ENCODE measurements at regions not wholly inside any gene's neighbourhood (a gene's known extent, or its start where the extent isn't known, plus 50 kb on each side); places are given as distances from the start of the nearest gene placed in this dataset.

DNA sequence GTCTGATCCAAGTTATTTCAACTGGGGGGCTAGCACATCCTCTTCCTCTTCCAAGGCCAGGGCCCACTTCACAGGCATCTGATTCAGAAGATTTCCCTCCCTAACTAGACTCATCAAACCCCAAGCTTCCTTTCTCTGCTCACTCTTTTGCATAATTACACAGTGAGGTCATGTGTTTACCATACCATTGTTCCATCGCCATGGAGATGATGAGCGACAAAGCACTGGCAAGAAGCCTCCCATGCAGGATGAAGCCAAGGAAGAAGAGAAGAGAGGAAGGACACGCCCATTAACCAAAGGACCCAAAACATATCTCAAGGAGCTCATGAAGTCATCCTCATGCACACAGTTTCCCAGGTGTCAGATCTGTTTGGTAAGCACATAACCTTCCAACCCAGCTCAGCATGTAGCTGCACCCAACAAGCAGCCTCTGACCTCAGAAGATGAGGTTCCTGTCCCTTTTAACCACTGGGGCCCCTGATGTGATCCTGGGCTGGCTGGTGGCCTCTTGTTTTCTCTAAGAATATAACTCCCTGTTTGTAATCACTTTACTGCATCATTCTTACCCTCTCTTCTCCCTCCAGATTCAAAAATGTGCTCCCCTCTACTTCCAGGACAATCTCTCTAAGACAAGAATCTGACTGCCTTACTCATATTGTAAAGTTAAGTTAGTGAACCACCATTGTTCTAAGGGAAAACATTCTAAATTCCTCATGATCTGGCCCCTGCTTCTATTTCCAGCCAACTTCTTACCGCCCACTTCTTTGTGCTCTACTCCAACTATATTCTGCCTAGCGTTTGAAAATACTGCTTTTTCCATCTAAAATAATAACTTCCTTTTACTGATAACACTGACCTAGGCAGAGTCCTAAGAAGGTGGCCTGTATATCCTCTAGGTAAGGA is 190.1 kb downstream of the TTC32 start:
- DNase-seq = no peak

DNA sequence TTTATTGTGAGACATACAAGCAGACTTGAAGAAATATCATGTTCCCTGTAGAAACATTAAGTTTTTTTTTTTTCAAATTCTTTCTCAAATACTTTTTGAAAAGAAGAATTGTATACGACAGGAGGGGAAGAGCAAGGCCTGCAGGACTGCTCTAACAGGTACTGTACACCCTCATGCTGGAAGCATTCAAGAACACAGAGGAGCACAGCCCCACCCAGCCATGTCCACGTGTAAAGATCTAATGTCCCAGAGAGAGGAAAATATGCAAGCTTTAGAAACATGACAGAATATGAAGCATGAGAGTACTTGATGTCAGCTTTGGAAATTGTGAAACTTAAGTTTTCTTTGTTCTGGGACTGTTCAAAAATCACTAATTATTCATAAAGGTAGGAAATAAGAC is 191.6 kb downstream of the TTC32 start:
- DNase-seq = no peak

DNA sequence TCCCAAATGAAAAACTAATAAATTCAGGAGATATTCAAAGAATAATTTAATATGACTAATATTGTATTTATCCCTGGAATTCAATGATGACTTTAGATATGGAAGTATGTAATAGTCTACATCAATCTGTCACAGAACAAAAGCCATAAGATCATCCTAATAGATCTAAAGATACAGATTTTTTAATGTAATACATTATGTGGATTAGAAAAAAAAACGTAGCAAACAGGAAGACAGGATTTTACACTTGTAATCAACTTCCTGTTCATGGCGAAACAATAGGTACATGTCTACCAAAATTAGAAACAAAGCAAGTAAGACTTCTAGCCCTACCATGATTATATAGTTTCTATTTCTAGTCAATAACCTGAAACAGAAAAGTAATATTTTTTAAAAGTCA is 192.2 kb downstream of the TTC32 start:
- no peak for DNase-seq

DNA sequence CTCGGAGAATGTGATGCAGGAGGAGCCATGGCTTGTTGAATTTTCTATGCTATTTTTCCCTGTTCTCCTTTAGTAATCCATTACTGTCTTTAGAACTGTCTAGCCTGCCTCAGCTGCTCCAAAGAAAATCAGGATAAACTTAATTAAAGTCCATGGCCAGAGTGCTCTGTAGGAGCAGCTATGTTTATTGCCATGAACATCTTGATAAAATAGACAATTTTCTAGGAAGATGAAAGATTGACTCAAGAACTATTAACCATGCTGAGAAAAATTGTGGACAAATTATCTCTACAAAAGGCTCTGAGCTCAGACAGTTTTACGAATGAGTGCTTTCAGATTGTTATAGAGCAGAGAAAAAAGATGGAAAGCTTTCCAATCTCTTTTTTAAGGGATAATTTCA is 193.0 kb downstream of the TTC32 start:
- DNase-seq = no peak

DNA sequence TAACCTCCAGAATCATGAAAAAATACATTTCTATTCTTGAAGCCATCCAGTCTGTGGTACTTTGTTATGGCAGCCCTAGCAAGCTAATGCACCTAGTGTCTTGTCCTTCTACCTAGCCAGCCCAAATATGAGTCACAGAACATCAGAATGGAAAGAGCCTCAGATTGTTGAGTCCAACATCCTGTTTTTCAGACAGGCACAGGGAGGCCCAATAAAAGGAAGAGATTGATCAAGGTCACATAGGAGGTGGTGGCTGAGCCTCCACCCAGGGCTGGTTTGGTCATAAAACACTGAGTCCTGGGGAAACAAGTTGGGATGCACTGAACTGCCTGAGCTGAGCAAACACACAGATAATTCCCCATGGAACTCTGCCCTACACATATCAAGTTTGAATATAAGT is 195.5 kb downstream of the TTC32 start:
- no peak for DNase-seq

DNA sequence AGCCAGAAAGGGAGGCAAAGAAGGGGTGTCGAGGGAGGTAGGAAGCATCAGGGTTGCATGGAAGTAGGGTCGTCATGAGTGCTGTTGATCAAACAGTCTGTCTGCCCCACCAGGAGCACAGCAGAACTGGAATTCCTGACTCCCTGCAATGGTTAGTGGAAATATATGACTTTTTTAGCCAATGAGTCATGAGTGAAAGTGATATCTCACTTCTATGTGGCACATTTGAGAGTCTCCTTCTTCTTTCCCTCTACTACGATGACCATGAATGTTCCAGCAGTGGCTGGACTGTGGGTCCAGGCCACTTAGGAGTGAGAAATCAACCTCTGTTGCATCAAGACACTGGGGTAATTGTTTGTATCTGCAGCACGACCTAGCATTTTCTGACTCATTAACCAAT is 199.5 kb downstream of the TTC32 start:
- DNase-seq = no peak

DNA sequence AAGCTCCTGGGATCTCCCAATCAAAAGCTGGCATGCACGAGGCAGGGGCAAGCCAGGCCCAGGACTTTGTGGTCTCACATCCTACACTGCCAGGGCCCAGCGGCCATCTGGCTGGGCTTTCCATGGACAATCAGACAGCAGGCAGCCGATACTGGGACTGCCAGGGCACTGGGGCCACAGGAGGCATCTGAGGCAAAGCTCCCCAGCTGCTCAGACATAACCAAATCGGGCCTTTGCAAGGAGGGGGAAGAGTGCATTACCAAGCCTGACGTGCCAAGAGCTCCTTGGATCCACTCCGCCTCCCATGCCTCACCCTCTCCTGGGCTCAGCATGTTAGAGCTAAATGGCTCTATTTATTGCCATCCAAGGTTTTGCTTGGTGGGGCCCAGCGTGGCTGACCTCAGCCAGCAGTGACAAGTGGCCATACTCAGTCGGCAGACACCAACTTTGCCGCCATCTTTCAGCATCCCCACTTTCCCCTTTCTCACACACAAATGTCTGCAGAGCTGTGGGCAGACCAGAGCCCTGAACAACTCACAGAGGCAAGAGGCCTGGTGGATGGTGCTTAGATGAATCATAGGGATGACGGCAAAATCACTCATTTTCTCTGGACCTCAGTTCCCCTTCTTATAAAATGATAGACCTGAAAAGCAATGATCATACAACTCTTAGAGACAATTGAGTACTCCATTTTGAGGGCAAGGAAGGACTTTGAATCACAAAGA is 200.8 kb downstream of the TTC32 start:
- no peak for DNase-seq

DNA sequence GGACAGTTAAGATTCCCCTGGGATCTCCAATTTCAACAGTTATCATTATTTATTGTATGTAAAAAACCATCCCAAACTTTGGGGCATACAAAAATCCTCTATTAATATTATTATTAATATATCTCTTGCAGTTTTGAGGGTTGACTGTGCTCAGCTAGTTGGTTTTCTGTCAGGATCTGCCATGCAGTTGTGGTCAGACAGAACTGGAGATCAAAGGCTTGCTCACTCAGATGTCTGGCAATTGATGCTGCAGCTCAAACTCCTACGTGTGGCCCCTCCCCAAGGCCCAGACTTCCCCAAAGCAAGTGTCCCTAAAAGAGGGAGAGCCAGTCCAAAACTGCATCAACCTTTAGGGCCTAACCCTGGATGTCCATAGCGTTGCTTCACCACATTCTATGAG is 204.7 kb downstream of the TTC32 start:
- no peak for DNase-seq

DNA sequence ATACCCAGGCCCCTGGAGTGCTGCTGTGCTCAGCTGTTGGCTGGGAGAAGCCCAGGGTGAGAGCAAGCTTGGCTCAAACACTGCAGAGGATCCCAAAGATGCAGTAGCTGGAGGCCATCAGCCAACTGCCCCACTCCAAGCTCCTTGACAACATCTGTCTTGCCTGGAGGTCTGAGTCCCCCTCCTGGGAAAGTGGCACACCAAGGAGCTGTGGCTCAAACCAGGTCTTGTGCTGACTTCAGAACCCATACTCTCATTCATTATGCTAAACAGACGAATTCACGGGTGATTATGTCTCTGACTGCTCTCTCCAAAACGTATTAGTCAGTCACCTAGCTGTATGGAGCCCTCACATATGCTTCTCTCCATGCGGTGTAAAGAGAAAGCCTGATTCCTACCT is 206.1 kb downstream of the TTC32 start:
- DNase-seq = no peak

DNA sequence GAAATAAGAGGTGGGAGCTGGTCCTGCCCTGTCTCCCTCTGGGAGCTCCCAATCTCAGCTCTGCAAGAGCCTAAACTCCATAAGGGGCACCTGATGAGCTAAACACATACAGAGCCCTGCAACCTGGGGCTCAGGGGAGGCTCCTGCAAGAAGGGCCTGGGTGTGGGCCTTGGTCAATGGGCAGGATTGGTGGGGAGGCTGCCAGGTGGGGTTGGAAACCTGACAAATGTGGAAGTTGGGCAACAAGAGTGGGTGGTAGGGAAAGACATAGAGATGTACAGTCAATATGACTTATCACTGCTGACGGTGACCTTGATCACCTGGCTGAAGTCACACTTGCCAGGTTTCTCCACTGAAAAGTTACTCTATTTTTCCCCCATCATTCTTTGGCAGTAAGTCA is 209.9 kb downstream of the TTC32 start:
- DNase-seq = no peak

DNA sequence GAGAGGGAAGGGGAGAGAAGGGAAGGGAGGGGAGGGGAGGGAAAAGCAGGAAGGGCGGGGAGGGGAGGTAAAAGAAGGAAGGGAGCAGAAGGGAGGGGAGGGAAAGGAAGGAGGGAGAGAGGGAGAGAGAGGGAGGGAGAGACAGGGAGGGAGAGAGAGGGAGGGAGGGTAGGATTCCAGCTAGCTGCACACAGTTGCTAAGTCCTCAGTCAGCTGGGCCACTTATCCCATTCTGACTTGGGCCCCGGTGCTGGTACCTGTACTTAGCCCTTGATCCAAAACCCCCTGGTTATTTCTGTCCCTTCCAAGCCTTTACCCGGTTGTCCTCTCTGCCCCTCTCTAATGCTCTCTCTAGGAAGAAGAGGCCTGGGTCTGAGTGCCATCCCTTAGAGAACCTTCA is 211.4 kb downstream of the TTC32 start:
- DNase-seq = no peak

DNA sequence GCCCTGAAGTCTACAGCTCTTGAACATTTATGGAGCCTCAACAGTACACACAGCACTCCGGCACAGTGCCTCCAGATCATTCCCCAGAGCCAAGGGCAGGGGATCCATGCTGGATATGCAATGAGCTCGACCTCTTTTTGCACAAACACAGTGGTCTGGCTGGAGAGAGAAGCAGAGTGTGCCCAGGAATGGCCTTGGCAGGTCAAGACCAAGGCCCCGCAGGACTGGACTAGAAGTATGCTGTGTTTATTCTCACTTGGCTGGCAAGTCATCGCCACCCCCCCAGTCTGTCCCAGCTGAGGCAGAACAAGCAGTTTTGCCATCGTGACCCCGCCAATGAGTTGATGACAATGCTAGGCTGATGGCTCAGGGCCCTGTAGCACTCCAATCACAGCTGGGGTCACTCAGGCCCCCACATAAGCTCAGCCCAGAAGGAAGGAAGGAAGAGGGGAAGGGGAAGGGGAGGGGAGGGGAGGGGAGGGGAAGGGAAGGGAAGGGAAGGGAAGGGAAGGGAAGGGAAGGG is 212.1 kb downstream of the TTC32 start:
- DNase-seq = no peak

DNA sequence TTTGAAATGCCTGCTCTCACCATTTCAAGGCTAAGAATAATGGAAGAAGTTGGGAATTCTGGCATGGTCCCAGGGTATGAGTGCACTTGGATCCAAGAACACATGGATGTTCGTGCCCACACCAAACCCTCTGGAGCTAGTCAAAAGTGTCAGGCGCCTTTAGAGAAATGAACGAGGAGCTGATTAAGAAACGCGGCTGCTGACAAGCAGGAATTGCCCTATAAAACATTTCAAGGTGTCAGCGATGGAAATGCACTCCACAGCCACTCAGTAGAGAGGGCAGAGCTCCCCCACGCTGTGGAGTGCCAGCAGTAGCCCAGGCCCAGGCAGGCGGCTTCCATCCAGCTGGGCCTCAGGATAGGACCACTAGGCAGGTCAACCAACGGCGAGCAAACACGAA is 213.7 kb downstream of the TTC32 start:
- no peak for DNase-seq

DNA sequence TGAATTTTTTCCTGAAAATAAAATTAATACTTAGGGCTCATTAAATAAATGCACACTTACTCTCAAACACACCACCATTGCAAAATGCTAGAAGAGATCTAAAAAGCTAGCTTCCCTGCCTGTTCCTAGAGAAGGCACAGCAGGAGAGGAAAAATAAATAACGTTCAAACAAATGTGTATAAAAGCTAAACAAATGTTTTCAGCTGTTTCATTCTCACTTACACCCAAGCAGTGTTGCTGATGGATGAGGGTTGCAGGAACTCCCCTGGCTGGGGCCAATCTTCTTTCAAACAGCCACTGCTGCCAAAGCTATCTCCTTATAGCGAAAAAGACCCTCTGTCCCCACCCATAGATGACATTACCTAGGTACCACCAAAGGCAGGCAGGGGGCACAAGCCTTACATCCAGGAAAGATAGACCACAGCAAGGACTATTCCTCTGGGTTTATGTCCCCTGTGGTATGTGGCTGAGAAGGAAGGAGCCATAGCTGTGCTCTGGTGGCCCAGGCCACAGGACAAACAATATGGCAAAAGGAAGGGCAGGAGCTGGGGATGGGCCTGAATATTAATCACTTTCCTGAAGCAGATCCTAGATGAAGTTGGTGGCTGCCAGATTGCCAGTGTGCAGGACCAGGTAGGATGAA is 214.6 kb downstream of the TTC32 start:
- no peak for DNase-seq

DNA sequence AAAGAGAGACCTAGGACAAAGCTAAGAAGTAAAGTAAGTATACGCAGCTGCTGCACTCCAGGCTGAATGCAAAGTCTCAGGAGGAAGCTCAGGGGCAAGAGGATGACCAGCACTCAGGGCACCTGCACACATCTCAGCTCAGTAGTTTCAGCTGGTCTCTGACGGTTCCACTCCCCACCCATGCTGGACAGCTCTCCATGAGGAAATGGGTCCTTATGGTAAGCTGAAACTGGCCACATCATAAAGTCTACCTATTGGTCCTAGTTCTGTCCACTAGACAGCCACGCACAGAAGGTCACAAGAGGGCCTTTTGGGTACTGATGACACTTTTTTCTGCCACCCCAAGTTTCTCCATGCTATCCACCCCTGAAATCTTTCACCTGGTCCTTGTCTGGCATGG is 215.3 kb downstream of the TTC32 start:
- no peak for DNase-seq

DNA sequence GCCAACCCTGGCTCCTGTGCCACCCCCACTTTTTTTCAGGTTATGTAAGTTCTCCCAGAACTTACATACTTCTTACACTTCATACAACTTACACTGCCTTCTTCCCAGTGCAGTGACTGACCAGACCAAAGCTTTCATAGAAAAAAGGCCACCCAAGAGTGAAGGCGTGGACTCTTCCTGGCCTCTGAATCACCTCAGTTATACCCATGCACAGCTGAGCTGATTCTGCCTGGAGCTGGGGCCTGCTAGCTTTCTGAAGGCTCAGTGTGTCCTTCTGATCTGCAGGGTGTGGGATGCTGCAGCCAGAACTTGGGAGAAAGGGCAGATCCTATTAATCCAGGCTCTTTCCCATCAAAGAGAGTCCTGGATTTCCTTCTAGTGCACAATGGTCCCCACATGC is 216.1 kb downstream of the TTC32 start:
- no peak for DNase-seq

DNA sequence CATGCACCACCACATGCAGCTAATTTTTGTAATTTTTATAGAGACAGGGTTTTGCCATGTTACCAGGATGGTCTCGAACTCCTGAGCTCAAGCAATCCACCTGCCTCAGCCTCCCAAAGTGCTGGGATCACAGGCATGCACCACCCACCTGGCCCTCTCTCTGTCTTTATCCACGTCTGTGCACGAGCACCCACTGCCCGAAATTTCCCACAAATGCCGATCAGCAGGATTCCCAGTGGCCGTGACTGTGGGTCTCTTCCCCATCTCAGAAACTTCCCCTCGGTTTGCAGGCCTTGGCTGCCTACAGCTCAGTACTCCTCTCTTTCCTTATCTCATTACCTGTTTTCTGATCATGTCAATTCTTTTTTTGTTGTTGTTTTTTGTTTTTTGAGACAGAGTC is 217.3 kb downstream of the TTC32 start:
- no peak for DNase-seq

DNA sequence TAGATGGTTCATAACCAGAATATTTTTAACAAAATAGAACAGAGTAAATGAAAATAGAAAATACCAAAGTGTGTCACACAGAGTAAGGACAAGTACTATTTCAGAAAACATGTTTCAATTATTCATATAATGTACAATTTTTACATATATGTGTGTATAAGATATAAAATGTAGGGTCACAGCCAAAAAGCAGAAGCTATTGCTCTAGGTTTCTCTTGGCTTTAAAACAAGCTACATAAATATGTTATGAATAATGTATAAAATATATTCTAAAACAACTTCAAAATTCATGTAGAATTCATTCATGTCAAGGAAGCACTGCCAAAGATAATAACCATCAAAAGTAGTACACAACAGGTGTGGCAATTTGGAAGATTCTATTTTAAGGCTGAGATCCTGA is 218.2 kb downstream of the TTC32 start:
- no peak for DNase-seq

DNA sequence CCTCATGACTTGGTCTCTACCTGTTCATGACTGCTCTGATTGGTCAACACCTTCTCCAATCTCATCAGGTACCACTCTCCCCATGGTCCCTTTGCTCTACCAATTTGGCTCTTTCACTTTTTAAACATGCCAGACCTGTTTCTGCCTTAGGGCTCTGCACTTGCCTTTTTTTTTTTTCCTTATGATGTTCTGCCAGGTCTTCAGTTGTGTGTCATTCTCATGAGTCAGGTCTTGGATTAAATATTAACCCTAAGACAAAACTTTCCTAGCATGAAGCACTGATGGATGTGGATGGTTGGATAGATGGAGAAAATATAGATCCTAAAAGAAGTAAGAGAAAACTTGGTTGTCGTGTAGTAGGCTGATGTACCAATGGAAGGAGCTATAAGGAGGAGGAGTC is 219.3 kb downstream of the TTC32 start:
- no peak for DNase-seq

DNA sequence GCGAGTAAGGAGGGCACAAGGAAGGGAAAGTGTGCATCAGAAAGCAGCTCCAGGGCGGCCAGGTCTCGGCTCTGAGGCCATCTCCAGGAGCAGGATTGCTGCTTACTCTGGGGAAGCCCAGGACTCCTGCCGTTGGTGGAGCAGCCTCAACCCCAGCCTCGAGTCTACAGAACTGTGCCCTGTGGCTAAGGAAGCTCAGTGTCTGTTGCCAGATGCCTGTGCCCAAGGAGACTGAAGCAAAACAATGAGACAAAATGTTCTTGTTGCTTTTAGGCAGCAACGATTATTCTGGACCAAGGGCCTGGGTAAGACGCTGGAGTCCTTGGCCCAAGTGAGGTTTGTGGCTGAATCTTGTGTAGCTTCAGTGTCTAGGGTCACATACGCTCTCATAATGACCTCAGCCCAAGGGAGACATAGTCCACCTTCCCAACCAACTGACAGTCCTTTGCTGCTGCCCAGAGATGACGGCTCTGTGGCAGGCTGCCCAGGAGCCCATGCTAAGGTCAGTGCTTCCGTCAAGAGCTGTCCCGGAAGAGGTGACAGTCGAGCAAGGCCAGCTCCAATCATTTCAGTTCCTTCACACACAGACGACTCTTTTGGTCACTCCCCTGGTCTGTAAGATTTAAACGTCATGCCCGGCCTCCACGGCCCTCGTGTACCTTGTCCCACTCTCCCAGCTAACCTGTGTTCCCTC is 223.8 kb downstream of the TTC32 start:
- DNase-seq = no peak

DNA sequence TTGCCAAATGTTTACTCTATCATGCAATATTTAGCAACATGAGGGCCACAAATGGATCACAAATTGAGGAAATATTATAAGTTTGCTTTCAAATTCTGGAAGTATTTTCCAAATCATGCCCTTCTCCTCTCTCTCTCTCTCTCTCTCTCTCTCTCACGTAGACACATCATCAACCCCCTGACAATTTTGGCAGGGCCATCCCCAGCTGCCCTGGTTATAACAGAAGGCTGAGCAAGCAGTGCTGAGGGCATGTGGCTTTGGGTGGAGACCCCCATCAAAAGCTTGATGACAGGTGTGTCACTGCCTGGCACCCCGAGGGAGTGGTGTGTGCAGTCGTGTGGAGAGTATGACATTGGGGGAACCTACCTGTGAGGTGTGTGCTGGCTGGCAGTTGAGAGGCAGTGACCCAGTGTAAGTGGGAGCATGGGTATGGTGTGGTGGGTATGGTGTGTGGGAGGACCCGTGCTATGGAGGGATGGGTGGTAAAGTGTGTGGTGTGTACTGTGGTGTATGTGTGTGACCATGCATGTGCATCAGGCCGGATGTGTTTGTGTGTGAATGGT is 224.5 kb downstream of the TTC32 start:
- DNase-seq = no peak

DNA sequence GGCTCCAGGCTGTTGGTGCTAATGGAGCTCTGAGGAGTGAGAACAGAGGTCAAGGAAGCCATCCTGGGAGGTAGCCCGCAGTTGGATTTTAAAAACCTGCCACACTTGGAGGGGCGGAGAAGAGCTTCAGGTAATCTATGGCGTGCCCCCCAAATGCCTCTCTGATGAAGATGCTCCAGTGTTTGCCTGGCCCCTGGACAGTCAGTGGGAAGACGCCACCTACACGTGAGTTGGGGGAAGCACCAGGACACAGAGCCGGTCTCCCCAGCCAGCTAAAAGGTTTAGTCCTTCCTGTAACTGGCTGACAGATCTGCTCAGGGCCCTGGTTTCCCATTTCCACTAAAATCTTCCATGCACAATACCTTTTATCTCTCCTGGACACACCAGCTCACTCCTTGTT is 225.0 kb downstream of the TTC32 start:
- DNase-seq = no peak

Measured in activated CD4-positive, alpha-beta T cell treated with anti-CD3 and anti-CD28 coated beads, Interleukin-2, amount 50 U/mL, for 48 hours (primary cell).